ENCODE measurements at regions not wholly inside any gene's neighbourhood (a gene's known extent, or its start where the extent isn't known, plus 50 kb on each side); places are given as distances from the start of the nearest gene placed in this dataset.

GRCh38 chr2:6556755-6557154, 309.0 kb downstream of the CMPK2 start:
- H3K23ac ChIP-seq (ENCODE audit: insufficient read length): no peak overlapping the region
- WGBS, 2 experiments (ENCODE audit: extremely low coverage in 1 of 2, insufficient coverage in 1 of 2, insufficient read length in 1 of 2, insufficient replicate concordance in 2 of 2, low coverage in 1 of 2, low lambda C conversion rate in 2 of 2, missing lambda C conversion rate in 1 of 2): 87% methylated on average over 3 of the region's 3 CpGs; no CpG with 5 or more reads in 1 of the 2 experiments
- no peak overlapping the region for H3K4me2 ChIP-seq (ENCODE audit: insufficient read depth in 1 of 2, low read depth in 2 of 2, low read length in 2 of 2)
- H3K9me3 ChIP-seq (ENCODE audit: insufficient read depth in 2 of 2, low read depth in 1 of 2, low read length in 1 of 2): peaks cover 0 to under 1% of the 10 kb centered on the region in 2 experiments; a peak in 1 of 4 replicates
- no peak overlapping the region for H2AK5ac ChIP-seq (ENCODE audit: low read depth, low read length)
- no peak for FAIRE-seq
- H2BK120ac ChIP-seq (replicated peaks; ENCODE audit: low read depth, low read length): no peak overlapping the region
- no peaks in the 10 kb centered on the region for H3K79me1 ChIP-seq (ENCODE audit: low read depth, low read length)
- H2BK12ac ChIP-seq (ENCODE audit: low read depth, low read length): no peak overlapping the region
- H3K56ac ChIP-seq (replicated peaks; ENCODE audit: insufficient read length, low read depth, low read length): no peak overlapping the region
- no peak overlapping the region for H4K91ac ChIP-seq (replicated peaks; ENCODE audit: insufficient read length, low read length)
- H4K8ac ChIP-seq (ENCODE audit: extremely low read depth, insufficient read depth, low read length): no peak overlapping the region
- H3K4ac ChIP-seq (replicated peaks; ENCODE audit: insufficient read length, low read depth, low read length): no peak overlapping the region
- no peak overlapping the region for H4K5ac ChIP-seq (ENCODE audit: insufficient read length, low read depth, low read length)
- no peak overlapping the region for H3K14ac ChIP-seq (ENCODE audit: insufficient read length)
- H3K27me3 ChIP-seq (replicated peaks in 1 of 4; ENCODE audit: control insufficient read depth in 3 of 4, extremely low read depth in 1 of 4, insufficient read depth in 3 of 4, low read length in 3 of 4): no peaks in the 10 kb centered on the region
- H3K18ac ChIP-seq (ENCODE audit: extremely low read depth, low read length): no peak overlapping the region
- H2BK5ac ChIP-seq (ENCODE audit: low read depth, low read length): no peak overlapping the region
- H3K23me2 ChIP-seq (ENCODE audit: low read depth, low read length): no peaks in the 10 kb centered on the region
- no peak overlapping the region for H2BK15ac ChIP-seq (ENCODE audit: low read length)
- CTCF ChIA-PET (ENCODE audit: partially characterized antibody): interaction anchor here (0.7 to 0.8 kb wide), 2 partner anchors 31 to 136 kb away, joined by 3 read pairs; no protein-coding TSS in a partner anchor
- POLR2A ChIA-PET (ENCODE audit: partially characterized antibody): no interaction called here
- TF ChIP-seq CTCF (IDR thresholded peaks at IDR 0.05; ENCODE audit: control extremely low read depth in 1 of 3, insufficient read depth in 1 of 3, low read depth in 1 of 3, low read length in 3 of 3) (no peak), JUND (IDR thresholded peaks at IDR 0.05; ENCODE audit: low read length) (peak; percentile 46; the same call in 1 of the 2 replicates), GABPA (IDR thresholded peaks at IDR 0.05; ENCODE audit: borderline replicate concordance, insufficient read depth, low read length) (no peak)
- no peak overlapping the region for H2BK20ac ChIP-seq (ENCODE audit: low read length)
- H3K27ac ChIP-seq (ENCODE audit: low read depth, low read length): no peak overlapping the region
- no peak overlapping the region for H3K9ac ChIP-seq (replicated peaks in 1 of 4; ENCODE audit: extremely low read depth in 1 of 4, low read depth in 3 of 4, low read length in 3 of 4)
- peaks cover 0 to 6% (median 1%) of the 10 kb centered on the region in 4 experiments; a peak in 2 of 7 replicates for H3K4me1 ChIP-seq (replicated peaks in 1 of 4; ENCODE audit: control insufficient read depth in 3 of 4, insufficient read depth in 4 of 4, low read length in 3 of 4)
- DNase-seq (ENCODE audit: low read depth in 1 of 2, low spot score in 2 of 2): no peak
- H4K20me1 ChIP-seq (replicated peaks in 1 of 2; ENCODE audit: control insufficient read depth in 1 of 2, insufficient read depth in 2 of 2, low read length in 2 of 2): no peaks in the 10 kb centered on the region
- no peaks in the 10 kb centered on the region for H3K79me2 ChIP-seq (ENCODE audit: control insufficient read depth in 1 of 2, insufficient read depth in 2 of 2, low read length in 2 of 2)
- no peak overlapping the region for H3K4me3 ChIP-seq (ENCODE audit: extremely low read depth in 1 of 4, insufficient read depth in 2 of 4, low read depth in 3 of 4, low read length in 4 of 4)
- H2AFZ ChIP-seq (ENCODE audit: low read length): no peak overlapping the region
- H3K36me3 ChIP-seq (ENCODE audit: control insufficient read depth in 2 of 4, insufficient read depth in 4 of 4, low read length in 3 of 4): no peaks in the 10 kb centered on the region

All from H1 (cell line).